ENCODE measurements at regions not wholly inside any gene's neighbourhood (a gene's known extent, or its start where the extent isn't known, plus 50 kb on each side); places are given as distances from the start of the nearest gene placed in this dataset.

- WGBS (ENCODE audit: insufficient coverage): no CpG with 5 or more reads among the region's 3 CpGs
- no peak overlapping the region for H3K27ac Mint-ChIP-seq
- no peak overlapping the region for H3K4me3 Mint-ChIP-seq
Observed at GRCh38 chr3:153443961-153444360, 281.9 kb downstream of the RAP2B start.

GRCh38 chr3:153445817-153446216 is 283.8 kb downstream of the RAP2B start:
- Mint-ChIP-seq H3K36me3 (no peaks in the 10 kb centered on the region), H3K27me3 (ENCODE audit: low read depth in 3 of 3) (no peaks in the 10 kb centered on the region), H3K9me3 (peaks cover 0 to 6% (median 0%) of the 10 kb centered on the region in 7 donors), H3K4me1 (no peaks in the 10 kb centered on the region), H3K4me3 (no peak overlapping the region), H3K27ac (no peak overlapping the region)
- no peak for DNase-seq
- no peak overlapping the region for H2AFZ ChIP-seq (ENCODE audit: insufficient read depth, low read depth, low read length, poor library complexity, severe bottlenecking)
- intact Hi-C loops (cut with micrococcal nuclease): no loop called here
- no peaks in the 10 kb centered on the region for H3K36me3 ChIP-seq (replicated peaks in 1 of 2; ENCODE audit: control insufficient read depth in 1 of 2, insufficient read depth in 2 of 2, low read length in 2 of 2)
- H3K27ac ChIP-seq (ENCODE audit: low read depth in 1 of 2, low read length in 2 of 2): no peak overlapping the region
- no peak overlapping the region for H3K4me3 ChIP-seq (replicated peaks in 1 of 3; ENCODE audit: low read depth in 2 of 3, low read length in 3 of 3)
- H3K9ac ChIP-seq (ENCODE audit: insufficient read depth, low read length, poor library complexity, severe bottlenecking): no peak overlapping the region
- no CpG with 5 or more reads among the region's 2 CpGs for WGBS (ENCODE audit: insufficient coverage)
- no peaks in the 10 kb centered on the region for H3K4me1 ChIP-seq (ENCODE audit: control insufficient read depth in 1 of 2, insufficient read depth in 2 of 2, low read length in 2 of 2)
- no peak overlapping the region for H3K4me2 ChIP-seq (replicated peaks; ENCODE audit: extremely low read depth, low read length, poor library complexity, severe bottlenecking)
- no peaks in the 10 kb centered on the region for H3K79me2 ChIP-seq (ENCODE audit: insufficient read depth, low read length)
- no peaks in the 10 kb centered on the region for H4K20me1 ChIP-seq (ENCODE audit: insufficient read depth, low read length)
- no peaks in the 10 kb centered on the region for H3K27me3 ChIP-seq (ENCODE audit: control insufficient read depth in 2 of 2, insufficient read depth in 2 of 2, low read length in 2 of 2)
- H3K9me3 ChIP-seq (replicated peaks in 1 of 2; ENCODE audit: control insufficient read depth in 1 of 2, insufficient read depth in 1 of 2, low read length in 2 of 2): no peaks in the 10 kb centered on the region
- TF ChIP-seq CTCF (IDR thresholded peaks at IDR 0.05): no peak

More at GRCh38 chr3:153443961-153444360, 281.9 kb downstream of the RAP2B start:
- peaks cover 0 to 6% (median 0%) of the 10 kb centered on the region in 7 donors for H3K9me3 Mint-ChIP-seq
- no peak overlapping the region for H3K4me3 ChIP-seq (replicated peaks in 1 of 3; ENCODE audit: low read depth in 2 of 3, low read length in 3 of 3)
- no peaks in the 10 kb centered on the region for H3K27me3 Mint-ChIP-seq (ENCODE audit: low read depth in 3 of 3)
- H3K4me1 ChIP-seq (ENCODE audit: control insufficient read depth in 1 of 2, insufficient read depth in 2 of 2, low read length in 2 of 2): peaks cover 0 to 8% of the 10 kb centered on the region in 2 donors
- H3K9ac ChIP-seq (ENCODE audit: insufficient read depth, low read length, poor library complexity, severe bottlenecking): no peak overlapping the region
- H3K4me1 Mint-ChIP-seq: peaks cover 1% of the 10 kb centered on the region
- H3K79me2 ChIP-seq (ENCODE audit: insufficient read depth, low read length): no peaks in the 10 kb centered on the region
- H2AFZ ChIP-seq (ENCODE audit: insufficient read depth, low read depth, low read length, poor library complexity, severe bottlenecking): no peak overlapping the region
- no peak overlapping the region for H3K27ac ChIP-seq (ENCODE audit: low read depth in 1 of 2, low read length in 2 of 2)
- H4K20me1 ChIP-seq (ENCODE audit: insufficient read depth, low read length): no peaks in the 10 kb centered on the region
- H3K27me3 ChIP-seq (ENCODE audit: control insufficient read depth in 2 of 2, insufficient read depth in 2 of 2, low read length in 2 of 2): no peaks in the 10 kb centered on the region
- no peak overlapping the region for H3K4me2 ChIP-seq (replicated peaks; ENCODE audit: extremely low read depth, low read length, poor library complexity, severe bottlenecking)
- no peaks in the 10 kb centered on the region for H3K36me3 Mint-ChIP-seq
- no peak for TF ChIP-seq CTCF (IDR thresholded peaks at IDR 0.05)
- no peak for DNase-seq
- no peaks in the 10 kb centered on the region for H3K9me3 ChIP-seq (replicated peaks in 1 of 2; ENCODE audit: control insufficient read depth in 1 of 2, insufficient read depth in 1 of 2, low read length in 2 of 2)
- intact Hi-C loops (cut with micrococcal nuclease): no loop called here
- no peaks in the 10 kb centered on the region for H3K36me3 ChIP-seq (replicated peaks in 1 of 2; ENCODE audit: control insufficient read depth in 1 of 2, insufficient read depth in 2 of 2, low read length in 2 of 2)

Data from CD14-positive monocyte (primary cell).